ENCODE measurements at regions not wholly inside any gene's neighbourhood (a gene's known extent, or its start where the extent isn't known, plus 50 kb on each side); places are given as distances from the start of the nearest gene placed in this dataset.

- TF ChIP-seq, protein P1, sequence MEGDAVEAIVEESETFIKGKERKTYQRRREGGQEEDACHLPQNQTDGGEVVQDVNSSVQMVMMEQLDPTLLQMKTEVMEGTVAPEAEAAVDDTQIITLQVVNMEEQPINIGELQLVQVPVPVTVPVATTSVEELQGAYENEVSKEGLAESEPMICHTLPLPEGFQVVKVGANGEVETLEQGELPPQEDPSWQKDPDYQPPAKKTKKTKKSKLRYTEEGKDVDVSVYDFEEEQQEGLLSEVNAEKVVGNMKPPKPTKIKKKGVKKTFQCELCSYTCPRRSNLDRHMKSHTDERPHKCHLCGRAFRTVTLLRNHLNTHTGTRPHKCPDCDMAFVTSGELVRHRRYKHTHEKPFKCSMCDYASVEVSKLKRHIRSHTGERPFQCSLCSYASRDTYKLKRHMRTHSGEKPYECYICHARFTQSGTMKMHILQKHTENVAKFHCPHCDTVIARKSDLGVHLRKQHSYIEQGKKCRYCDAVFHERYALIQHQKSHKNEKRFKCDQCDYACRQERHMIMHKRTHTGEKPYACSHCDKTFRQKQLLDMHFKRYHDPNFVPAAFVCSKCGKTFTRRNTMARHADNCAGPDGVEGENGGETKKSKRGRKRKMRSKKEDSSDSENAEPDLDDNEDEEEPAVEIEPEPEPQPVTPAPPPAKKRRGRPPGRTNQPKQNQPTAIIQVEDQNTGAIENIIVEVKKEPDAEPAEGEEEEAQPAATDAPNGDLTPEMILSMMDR (IDR thresholded peaks at IDR 0.05): peak; percentile 27
- TF ChIP-seq EZH2phosphoT487 (IDR thresholded peaks at IDR 0.05): no peak
Measured at GRCh38 chr1:5751833-5752745, 240.1 kb downstream of the NPHP4 start.

Measured in neural progenitor cell (in vitro differentiated cells).